ENCODE measurements at regions not wholly inside any gene's neighbourhood (a gene's known extent, or its start where the extent isn't known, plus 50 kb on each side); places are given as distances from the start of the nearest gene placed in this dataset.

DNA sequence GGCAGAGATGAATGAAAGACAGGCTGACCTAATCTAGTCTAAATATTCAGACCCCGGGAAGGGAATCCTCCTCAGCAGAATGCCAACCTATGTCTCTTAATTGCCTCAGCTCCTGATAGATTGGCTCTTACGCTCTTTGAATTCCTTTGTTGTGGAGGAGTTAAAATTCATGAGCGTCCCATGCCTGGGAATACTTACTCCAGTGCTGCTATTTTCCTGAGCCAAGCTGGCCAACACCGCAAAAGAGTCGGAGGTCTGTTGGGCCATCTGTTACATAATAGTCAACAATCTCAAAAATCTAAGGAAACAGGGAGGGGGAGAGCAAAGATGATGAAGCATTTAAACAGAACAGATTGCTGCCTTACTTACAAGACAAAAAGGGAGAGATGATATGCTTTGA is 182.8 kb downstream of the ASCL1 start:
- no peak overlapping the region for H3K4me3 ChIP-seq (ENCODE audit: control extremely low read depth in 1 of 5, extremely low read depth in 1 of 5, insufficient read depth in 1 of 5, low read depth in 2 of 5, low read length in 4 of 5)
- DNase-seq (no peak), ATAC-seq (ENCODE audit: low read depth) (no peak)
- H3K27me3 ChIP-seq (replicated peaks in 1 of 4; ENCODE audit: control extremely low read depth in 1 of 4, control insufficient read depth in 3 of 4, insufficient read depth in 4 of 4, low read length in 3 of 4) = no peaks in the 10 kb centered on the region
- H3K4me2 ChIP-seq (replicated peaks; ENCODE audit: low read depth, low read length, poor library complexity, severe bottlenecking) = no peak overlapping the region
- H3K9me3 ChIP-seq (ENCODE audit: control extremely low read depth in 1 of 3, control insufficient read depth in 2 of 3, insufficient read depth in 1 of 3, low read length in 2 of 3) = peaks cover 0 to under 1% (median 0%) of the 10 kb centered on the region in 3 donors
- H3K36me3 ChIP-seq (replicated peaks in 1 of 2; ENCODE audit: control extremely low read depth in 1 of 2, control insufficient read depth in 1 of 2, extremely low read depth in 1 of 2, insufficient read depth in 2 of 2, low read length in 1 of 2) = no peaks in the 10 kb centered on the region
- H3K79me2 ChIP-seq (ENCODE audit: control insufficient read depth, insufficient read depth, low read length) = no peaks in the 10 kb centered on the region
- H3K4me1 Mint-ChIP-seq = no peaks in the 10 kb centered on the region
- H3K4me1 ChIP-seq (ENCODE audit: control insufficient read depth in 2 of 2, insufficient read depth in 2 of 2, low read length in 2 of 2) = no peaks in the 10 kb centered on the region
- H3K9me3 Mint-ChIP-seq (ENCODE audit: insufficient read depth) = peaks cover 4% of the 10 kb centered on the region
- POLR2A ChIA-PET = no interaction called here
- intact Hi-C loops (cut with micrococcal nuclease) = no loop called here
- no peaks in the 10 kb centered on the region for H3K27me3 Mint-ChIP-seq
- no peaks in the 10 kb centered on the region for H4K20me1 ChIP-seq (ENCODE audit: control insufficient read depth, insufficient read depth, low read length, poor library complexity, severe bottlenecking)
- no peak overlapping the region for H3K27ac ChIP-seq (ENCODE audit: low read length in 2 of 2)
- no peak overlapping the region for H3K27ac Mint-ChIP-seq
- CTCF ChIA-PET = no interaction called here
- H3K9ac ChIP-seq (ENCODE audit: low read length) = no peak overlapping the region
- no peak overlapping the region for H3K4me3 Mint-ChIP-seq
- H2AFZ ChIP-seq (ENCODE audit: insufficient read depth, low read depth, low read length, poor library complexity, severe bottlenecking) = no peak overlapping the region
- no peak for TF ChIP-seq EZH2 (IDR thresholded peaks at IDR 0.05; ENCODE audit: borderline replicate concordance, insufficient read depth, low read depth, low read length, poor library complexity, severe bottlenecking)
- TF ChIP-seq, protein P1, sequence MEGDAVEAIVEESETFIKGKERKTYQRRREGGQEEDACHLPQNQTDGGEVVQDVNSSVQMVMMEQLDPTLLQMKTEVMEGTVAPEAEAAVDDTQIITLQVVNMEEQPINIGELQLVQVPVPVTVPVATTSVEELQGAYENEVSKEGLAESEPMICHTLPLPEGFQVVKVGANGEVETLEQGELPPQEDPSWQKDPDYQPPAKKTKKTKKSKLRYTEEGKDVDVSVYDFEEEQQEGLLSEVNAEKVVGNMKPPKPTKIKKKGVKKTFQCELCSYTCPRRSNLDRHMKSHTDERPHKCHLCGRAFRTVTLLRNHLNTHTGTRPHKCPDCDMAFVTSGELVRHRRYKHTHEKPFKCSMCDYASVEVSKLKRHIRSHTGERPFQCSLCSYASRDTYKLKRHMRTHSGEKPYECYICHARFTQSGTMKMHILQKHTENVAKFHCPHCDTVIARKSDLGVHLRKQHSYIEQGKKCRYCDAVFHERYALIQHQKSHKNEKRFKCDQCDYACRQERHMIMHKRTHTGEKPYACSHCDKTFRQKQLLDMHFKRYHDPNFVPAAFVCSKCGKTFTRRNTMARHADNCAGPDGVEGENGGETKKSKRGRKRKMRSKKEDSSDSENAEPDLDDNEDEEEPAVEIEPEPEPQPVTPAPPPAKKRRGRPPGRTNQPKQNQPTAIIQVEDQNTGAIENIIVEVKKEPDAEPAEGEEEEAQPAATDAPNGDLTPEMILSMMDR (IDR thresholded peaks at IDR 0.05) = no peak
- 100% methylated on average over 1 of the region's 5 CpGs for WGBS (ENCODE audit: insufficient coverage)

DNA sequence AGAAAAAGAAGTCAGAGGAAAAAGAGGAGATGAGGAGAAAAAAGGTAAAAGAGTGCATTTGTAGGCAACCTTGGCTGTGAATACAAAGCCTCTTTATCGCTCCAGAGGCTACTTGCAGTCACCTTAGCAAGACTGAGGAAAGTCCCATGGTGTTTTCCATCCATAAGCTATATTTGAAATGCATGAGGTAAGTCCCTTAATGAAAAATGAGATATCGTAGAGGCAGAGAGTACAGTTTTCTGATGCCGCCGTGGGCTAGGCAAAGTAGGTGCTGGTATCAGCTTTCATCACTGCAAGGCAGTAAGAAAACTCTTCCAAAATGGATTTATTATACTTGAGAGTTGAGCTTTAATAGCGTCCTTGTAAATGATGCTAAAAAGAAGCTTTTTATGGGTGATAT is 186.8 kb downstream of the ASCL1 start:
- Mint-ChIP-seq H3K9me3 (ENCODE audit: insufficient read depth) (no peaks in the 10 kb centered on the region), H3K4me3 (no peak overlapping the region), H3K27me3 (no peaks in the 10 kb centered on the region), H3K27ac (no peak overlapping the region), H3K4me1 (no peaks in the 10 kb centered on the region)
- no peak overlapping the region for H3K4me3 ChIP-seq (ENCODE audit: control extremely low read depth in 1 of 5, extremely low read depth in 1 of 5, insufficient read depth in 1 of 5, low read depth in 2 of 5, low read length in 4 of 5)
- TF ChIP-seq, protein P1 (IDR thresholded peaks at IDR 0.05) = no peak
- no peak for DNase-seq
- H3K9me3 ChIP-seq (ENCODE audit: control extremely low read depth in 1 of 3, control insufficient read depth in 2 of 3, insufficient read depth in 1 of 3, low read length in 2 of 3) = no peaks in the 10 kb centered on the region
- ChIA-PET CTCF (interaction anchor here (0.8 kb wide), 1 partner anchor 10 kb away, joined by 3 read pairs; no protein-coding TSS in a partner anchor), POLR2A (no interaction called here)
- no peak overlapping the region for H3K4me2 ChIP-seq (replicated peaks; ENCODE audit: low read depth, low read length, poor library complexity, severe bottlenecking)
- intact Hi-C loops (cut with micrococcal nuclease) = no loop called here
- no peak overlapping the region for H2AFZ ChIP-seq (ENCODE audit: insufficient read depth, low read depth, low read length, poor library complexity, severe bottlenecking)
- no peaks in the 10 kb centered on the region for H3K27me3 ChIP-seq (replicated peaks in 1 of 4; ENCODE audit: control extremely low read depth in 1 of 4, control insufficient read depth in 3 of 4, insufficient read depth in 4 of 4, low read length in 3 of 4)
- H3K79me2 ChIP-seq (ENCODE audit: control insufficient read depth, insufficient read depth, low read length) = no peaks in the 10 kb centered on the region
- H4K20me1 ChIP-seq (ENCODE audit: control insufficient read depth, insufficient read depth, low read length, poor library complexity, severe bottlenecking) = no peaks in the 10 kb centered on the region
- ATAC-seq (ENCODE audit: low read depth) = no peak
- H3K27ac ChIP-seq (ENCODE audit: low read length in 2 of 2) = no peak overlapping the region
- no peaks in the 10 kb centered on the region for H3K36me3 ChIP-seq (replicated peaks in 1 of 2; ENCODE audit: control extremely low read depth in 1 of 2, control insufficient read depth in 1 of 2, extremely low read depth in 1 of 2, insufficient read depth in 2 of 2, low read length in 1 of 2)
- no peak overlapping the region for H3K9ac ChIP-seq (ENCODE audit: low read length)
- H3K4me1 ChIP-seq (ENCODE audit: control insufficient read depth in 2 of 2, insufficient read depth in 2 of 2, low read length in 2 of 2) = no peaks in the 10 kb centered on the region
- 100% methylated on average over 1 of the region's 5 CpGs for WGBS (ENCODE audit: insufficient coverage)
